MM.1S (cell line): ENCODE measurements at regions not wholly inside any gene's neighbourhood (a gene's known extent, or its start where the extent isn't known, plus 50 kb on each side); places are given as distances from the start of the nearest gene placed in this dataset.

ENCODE experiments used
- DNase-seq: peaks from one replicate; pipeline ENCODE4 v3.0.0-alpha.2; 2015
- H2AFZ ChIP-seq: fragments of 300-600 bp; sonication (generic); 2 replicates; pipeline ENCODE4 v1.6.0; 2016; ENCODE audit warnings: antibody characterized with exemption, low read length
- H3F3A ChIP-seq: fragments of 300-600 bp; sonication (generic); 2 replicates; pipeline ENCODE4 v1.6.1; 2016; ENCODE audit warnings: mild to moderate bottlenecking, antibody characterized with exemption, low read length, moderate library complexity, mixed read lengths; ENCODE audit not compliant: insufficient read depth
- H3K27ac ChIP-seq: fragments of 300-600 bp; sonication (generic); 2 replicates; pipeline ENCODE4 v1.5.1; 2016; ENCODE audit warnings: mild to moderate bottlenecking, low read length
- H3K27me3 ChIP-seq: fragments of 300-600 bp; sonication (generic); replicated peaks from 2 replicates; pipeline ENCODE4 v1.6.0; 2016; ENCODE audit warnings: low read length; ENCODE audit not compliant: insufficient read depth
- H3K36me3 ChIP-seq: fragments of 300-600 bp; sonication (generic); replicated peaks from 2 replicates; pipeline ENCODE4 v1.6.1; 2016; ENCODE audit warnings: mild to moderate bottlenecking, low read length, mixed read lengths; ENCODE audit not compliant: insufficient read depth
- H3K4me1 ChIP-seq: fragments of 300-600 bp; sonication (generic); 2 replicates; pipeline ENCODE4 v1.6.1; 2016; ENCODE audit warnings: low read length, mixed read lengths
- H3K4me2 ChIP-seq: fragments of 300-600 bp; sonication (generic); 2 replicates; pipeline ENCODE4 v1.6.0; 2016; ENCODE audit warnings: low read depth, low read length
- H3K4me3 ChIP-seq: fragments of 300-600 bp; sonication (generic); 2 replicates; pipeline ENCODE4 v1.5.1; 2016; ENCODE audit warnings: low read length, mixed read lengths
- H3K79me2 ChIP-seq: fragments of 300-600 bp; sonication (generic); 2 replicates; pipeline ENCODE4 v1.6.1; 2016; ENCODE audit warnings: mixed run types, low read length, mixed read lengths
- H3K9ac ChIP-seq: fragments of 300-600 bp; sonication (generic); 2 replicates; pipeline ENCODE4 v1.6.1; 2016; ENCODE audit warnings: low read length, mixed read lengths
- H3K9me2 ChIP-seq: fragments of 300-600 bp; sonication (generic); replicated peaks from 2 replicates; pipeline ENCODE4 v1.6.1; 2016; ENCODE audit warnings: mild to moderate bottlenecking, low read length, mixed read lengths; ENCODE audit not compliant: insufficient read depth
- H3K9me3 ChIP-seq: fragments of 300-600 bp; sonication (generic); replicated peaks from 2 replicates; pipeline ENCODE4 v1.6.1; 2016; ENCODE audit warnings: mild to moderate bottlenecking, low read length, mixed read lengths; ENCODE audit not compliant: insufficient read depth
- H4K20me1 ChIP-seq: fragments of 300-600 bp; sonication (generic); 2 replicates; pipeline ENCODE4 v1.6.1; 2016; ENCODE audit warnings: mild to moderate bottlenecking, low read length, moderate library complexity, mixed read lengths; ENCODE audit not compliant: insufficient read depth
- CTCF ChIP-seq: fragments of 300-600 bp; sonication (generic); IDR thresholded peaks from 2 replicates; pipeline ENCODE4 v1.5.1; 2016; ENCODE audit warnings: antibody characterized with exemption, low read length, mixed read lengths
- EZH2 ChIP-seq: fragments of 300-600 bp; sonication (generic); optimal IDR thresholded peaks from 2 replicates; pipeline ENCODE3; 2017; ENCODE audit warnings: low read depth, mild to moderate bottlenecking, antibody characterized with exemption, low read length, mixed read lengths
- EZH2phosphoT487 ChIP-seq: fragments of 300-600 bp; sonication (generic); IDR thresholded peaks from 2 replicates; pipeline ENCODE4 v1.6.1; 2018; ENCODE audit warnings: antibody characterized with exemption, low read length

DNA sequence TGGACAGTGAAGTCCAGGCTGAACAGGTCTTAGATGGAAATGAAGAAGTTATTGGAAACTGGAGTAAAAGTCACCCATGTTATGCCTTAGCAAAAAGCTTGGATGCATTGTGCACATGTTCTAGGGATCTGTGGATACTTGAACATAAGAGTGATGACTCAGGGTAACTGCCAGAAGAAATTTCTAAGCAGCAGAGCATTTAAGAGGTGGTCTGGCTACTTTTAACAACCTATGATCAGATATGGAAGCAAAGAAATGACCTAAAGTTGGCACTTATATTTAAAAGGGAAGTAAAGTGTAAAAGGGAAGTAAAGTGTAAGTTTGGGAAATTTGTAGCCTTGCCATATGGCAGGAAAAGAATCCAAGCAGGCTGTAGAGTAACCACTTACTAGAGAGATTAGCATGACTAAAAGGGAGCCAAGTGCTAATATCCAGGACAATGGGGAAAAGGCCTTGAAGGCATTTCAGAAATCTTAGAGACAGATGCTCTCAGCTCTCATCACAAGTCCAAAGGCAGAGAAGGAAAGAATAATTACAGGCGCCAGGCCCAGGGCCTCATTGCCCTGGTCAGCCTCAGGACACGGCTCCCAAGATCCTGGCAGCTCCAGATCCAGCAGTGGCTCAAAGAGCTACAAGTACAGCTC, 73.9 kb upstream of the KCNH8 start:
- no peaks in the 10 kb centered on the region for H3F3A ChIP-seq
- no peak overlapping the region for H3K27ac ChIP-seq
- H3K79me2 ChIP-seq, result no peaks in the 10 kb centered on the region
- TF ChIP-seq EZH2phosphoT487 (no peak), EZH2 (no peak), CTCF (no peak)
- no peak overlapping the region for H3K4me3 ChIP-seq
- no peaks in the 10 kb centered on the region for H3K36me3 ChIP-seq
- H3K27me3 ChIP-seq, result no peaks in the 10 kb centered on the region
- H2AFZ ChIP-seq, result no peak overlapping the region
- no peak for DNase-seq
- no peaks in the 10 kb centered on the region for H3K4me1 ChIP-seq
- no peaks in the 10 kb centered on the region for H4K20me1 ChIP-seq
- no peaks in the 10 kb centered on the region for H3K9me2 ChIP-seq
- H3K4me2 ChIP-seq, result no peak overlapping the region
- H3K9me3 ChIP-seq, result no peaks in the 10 kb centered on the region
- H3K9ac ChIP-seq, result no peak overlapping the region

DNA sequence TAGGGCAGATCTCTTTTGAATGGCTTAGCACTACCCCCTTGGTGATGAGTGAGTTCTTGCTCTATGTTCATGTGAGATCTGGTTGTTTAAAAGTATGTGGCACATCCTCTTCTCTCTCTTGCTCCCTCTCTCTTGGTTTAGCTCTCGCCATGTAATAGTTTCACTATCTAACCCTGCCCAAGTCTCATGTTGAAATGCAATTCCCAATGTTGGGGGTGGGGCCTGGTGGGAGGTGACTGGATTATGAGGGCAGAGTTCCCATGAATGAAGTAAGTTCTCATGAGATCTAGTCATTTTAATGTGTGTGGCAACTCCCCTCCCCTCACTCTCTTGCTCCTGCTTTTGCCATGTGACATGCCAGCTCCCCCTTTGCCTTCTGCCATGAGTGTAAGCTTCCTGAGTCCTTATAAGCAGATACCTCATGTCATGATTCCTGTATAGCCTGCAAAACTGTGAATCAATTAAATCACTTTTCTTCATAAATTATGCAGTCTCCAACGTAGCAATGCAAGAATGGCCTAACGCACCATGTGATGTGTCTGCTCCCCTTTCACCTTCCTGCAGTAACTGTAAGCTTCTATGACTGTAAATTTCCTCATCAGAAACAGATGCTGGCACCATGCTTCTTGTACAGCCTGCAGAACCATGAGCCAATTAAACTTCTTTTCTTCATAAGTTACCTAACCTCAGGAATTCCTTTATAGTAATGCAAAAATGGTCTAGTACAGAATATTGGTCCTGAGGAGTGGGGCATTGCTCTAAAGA, 74.8 kb upstream of the KCNH8 start:
- Histone ChIP-seq H3K27ac (no peak overlapping the region), H3K9me3 (no peaks in the 10 kb centered on the region)
- no peak for DNase-seq

DNA sequence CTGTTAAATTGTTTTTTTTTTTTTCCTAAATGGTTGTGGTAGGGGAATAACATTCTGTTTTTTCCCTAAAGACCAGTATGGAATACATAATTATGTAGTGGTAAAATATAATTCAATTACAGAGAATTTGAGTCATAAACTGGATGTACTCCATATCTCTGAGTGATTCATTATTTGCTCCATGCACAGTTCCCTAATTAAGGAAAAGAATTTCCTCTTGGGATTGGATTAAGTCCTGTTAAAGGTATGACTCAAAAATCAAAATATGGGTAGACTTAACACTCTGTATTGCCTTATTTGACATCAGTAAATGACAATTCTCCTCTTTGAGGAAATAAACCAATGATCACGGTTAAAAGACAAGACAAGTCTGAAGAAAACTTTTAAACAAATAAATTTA, 78.0 kb upstream of the KCNH8 start:
- Histone ChIP-seq H3F3A (no peaks in the 10 kb centered on the region), H3K4me2 (no peak overlapping the region), H3K27me3 (no peaks in the 10 kb centered on the region), H4K20me1 (no peaks in the 10 kb centered on the region), H3K27ac (no peak overlapping the region), H3K4me3 (no peak overlapping the region), H3K9ac (no peak overlapping the region), H3K79me2 (no peaks in the 10 kb centered on the region), H3K9me3 (no peaks in the 10 kb centered on the region), H3K4me1 (no peaks in the 10 kb centered on the region), H2AFZ (no peak overlapping the region), H3K36me3 (no peaks in the 10 kb centered on the region), H3K9me2 (no peaks in the 10 kb centered on the region)
- DNase-seq, result no peak
- TF ChIP-seq EZH2phosphoT487 (no peak), EZH2 (no peak), CTCF (no peak)

More for the DNA sequence above, 74.8 kb upstream of the KCNH8 start:
- Histone ChIP-seq H3K4me2 (no peak overlapping the region), H4K20me1 (no peaks in the 10 kb centered on the region), H3K27me3 (no peaks in the 10 kb centered on the region), H3K4me1 (no peaks in the 10 kb centered on the region), H3K9ac (no peak overlapping the region), H3K9me2 (no peaks in the 10 kb centered on the region), H3K4me3 (no peak overlapping the region), H3F3A (no peaks in the 10 kb centered on the region), H2AFZ (no peak overlapping the region), H3K36me3 (no peaks in the 10 kb centered on the region), H3K79me2 (no peaks in the 10 kb centered on the region)
- TF ChIP-seq EZH2 (no peak), CTCF (no peak), EZH2phosphoT487 (no peak)
